Hematopoietic multipotent progenitor cell (in vitro differentiated cells): ENCODE measurements at regions not wholly inside any gene's neighbourhood (a gene's known extent, or its start where the extent isn't known, plus 50 kb on each side); places are given as distances from the start of the nearest gene placed in this dataset.

Source experiments
- DNase-seq, 3 donors: peaks; one replicate each; pipeline ENCODE4 v3.0.0-alpha.2; 2011 to 2015; ENCODE audit warnings: low read depth in 2 of 3, low spot score in 2 of 3

- no peak for DNase-seq
These were observed 120.4 kb upstream of the FST start for GRCh38 chr5:53359916-53360517.

GRCh38 chr5:53360811-53361210, 119.6 kb upstream of the FST start:
- no peak for DNase-seq

DNA sequence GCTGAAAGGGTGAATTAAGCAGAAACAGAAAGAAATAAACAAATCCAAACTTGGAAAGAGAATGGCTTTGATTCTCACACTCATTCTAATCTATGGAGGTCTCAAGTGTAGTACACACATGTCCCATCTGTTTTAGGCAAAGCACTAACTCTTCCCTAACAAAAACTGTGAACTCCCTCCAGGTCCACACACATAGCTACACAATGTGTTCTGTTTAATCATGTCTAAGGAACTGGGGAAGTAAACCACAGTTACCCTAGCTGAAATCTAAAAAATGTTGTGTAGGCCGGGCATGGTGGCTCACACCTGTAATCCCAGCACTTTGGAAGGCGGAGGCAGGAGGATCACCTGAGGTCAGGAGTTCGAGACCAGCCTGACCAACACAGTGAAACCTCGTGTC, 118.7 kb upstream of the FST start:
- DNase-seq: no peak

DNA sequence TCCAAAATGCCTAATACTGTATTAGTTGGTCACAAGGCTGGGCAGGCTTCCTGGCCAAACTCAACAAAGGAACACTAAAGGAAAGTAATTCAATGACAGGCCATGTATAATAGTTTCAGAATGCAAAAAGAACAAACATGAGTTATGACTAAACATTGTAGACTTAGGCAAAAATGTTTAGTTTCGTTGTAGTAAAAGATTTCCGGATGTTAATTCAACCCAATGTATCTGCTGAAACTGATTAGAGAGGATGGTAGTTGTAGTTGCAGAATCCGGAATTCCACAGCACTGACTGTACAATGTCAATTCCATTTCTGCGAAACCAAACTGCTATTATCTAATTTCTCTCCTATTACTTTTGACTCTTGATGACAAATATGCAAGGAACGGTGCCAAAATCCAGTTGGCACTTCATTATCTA, 117.9 kb upstream of the FST start:
- DNase-seq: no peak

DNA sequence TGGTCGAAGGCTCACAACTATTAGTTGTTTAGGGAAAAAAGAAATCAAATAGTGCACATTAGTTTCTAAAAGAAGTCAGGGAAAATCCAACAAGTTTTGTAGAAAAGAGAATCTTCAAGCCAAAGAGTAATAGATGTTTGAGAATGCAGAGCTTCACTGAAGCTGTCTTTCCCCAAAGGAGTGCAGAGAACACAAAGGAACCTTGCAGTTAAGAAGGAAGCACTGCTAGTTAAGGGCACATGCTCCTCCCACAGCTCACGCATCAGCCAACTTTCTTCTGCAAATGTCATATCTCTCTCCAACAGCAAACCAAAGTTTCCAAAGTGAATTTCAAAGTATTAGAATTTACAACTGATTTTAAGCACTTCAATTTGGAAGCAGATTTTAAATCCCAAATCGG, 116.4 kb upstream of the FST start:
- no peak for DNase-seq

DNA sequence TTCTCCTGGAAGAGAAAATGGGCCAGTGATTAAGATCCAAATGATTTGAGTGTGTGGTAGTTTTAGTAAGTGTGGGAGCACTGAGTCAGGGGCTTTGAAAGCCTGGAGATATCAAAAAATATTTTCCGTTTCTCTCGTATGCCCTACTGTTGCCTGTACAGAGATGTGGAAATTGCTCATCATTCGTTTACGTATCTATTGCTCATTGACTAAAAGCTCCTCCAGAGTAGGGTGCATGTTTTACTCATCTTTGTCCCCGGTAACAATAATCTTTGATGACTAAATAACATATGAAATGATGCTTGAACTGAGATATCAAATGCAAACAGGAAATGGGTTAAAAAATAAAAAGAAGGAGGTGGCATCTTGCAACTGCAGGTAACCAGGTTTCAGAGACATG, 114.2 kb upstream of the FST start:
- DNase-seq: no peak

GRCh38 chr5:53367727-53368126, 112.7 kb upstream of the FST start:
- DNase-seq: no peak

- no peak for DNase-seq
These were observed 111.9 kb upstream of the FST start for GRCh38 chr5:53368516-53368915.

DNA sequence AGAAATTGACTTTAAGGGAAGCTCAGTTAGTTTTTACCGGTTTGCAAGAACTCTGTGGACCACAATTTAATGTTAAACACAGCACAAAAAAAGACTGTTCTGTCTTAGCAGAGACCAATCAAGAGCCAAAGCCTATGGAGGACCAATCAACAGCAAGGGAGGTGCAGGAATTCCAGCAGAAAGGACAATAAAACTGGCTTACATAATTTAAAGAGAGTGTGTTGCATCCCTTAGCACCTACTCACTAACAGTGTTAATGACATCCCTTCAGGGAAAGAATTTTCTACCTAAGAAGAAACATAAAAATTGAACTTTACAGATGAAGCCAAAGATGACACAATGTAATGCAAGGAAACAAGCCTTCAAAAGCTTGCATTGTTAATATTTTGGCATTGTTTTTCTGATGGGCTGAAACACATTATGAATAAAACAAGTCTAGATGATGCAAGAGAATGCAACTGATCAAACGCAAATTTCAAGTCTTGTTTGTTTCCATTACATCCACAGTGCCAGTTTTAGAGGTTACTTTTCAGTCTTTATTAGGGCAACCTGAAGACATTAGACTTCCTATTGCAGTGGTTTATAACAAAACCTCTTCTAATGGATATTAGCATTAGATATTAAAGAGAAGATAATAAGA, 111.3 kb upstream of the FST start:
- no peak for DNase-seq

GRCh38 chr5:53369681-53370080, 110.7 kb upstream of the FST start:
- DNase-seq: no peak

DNA sequence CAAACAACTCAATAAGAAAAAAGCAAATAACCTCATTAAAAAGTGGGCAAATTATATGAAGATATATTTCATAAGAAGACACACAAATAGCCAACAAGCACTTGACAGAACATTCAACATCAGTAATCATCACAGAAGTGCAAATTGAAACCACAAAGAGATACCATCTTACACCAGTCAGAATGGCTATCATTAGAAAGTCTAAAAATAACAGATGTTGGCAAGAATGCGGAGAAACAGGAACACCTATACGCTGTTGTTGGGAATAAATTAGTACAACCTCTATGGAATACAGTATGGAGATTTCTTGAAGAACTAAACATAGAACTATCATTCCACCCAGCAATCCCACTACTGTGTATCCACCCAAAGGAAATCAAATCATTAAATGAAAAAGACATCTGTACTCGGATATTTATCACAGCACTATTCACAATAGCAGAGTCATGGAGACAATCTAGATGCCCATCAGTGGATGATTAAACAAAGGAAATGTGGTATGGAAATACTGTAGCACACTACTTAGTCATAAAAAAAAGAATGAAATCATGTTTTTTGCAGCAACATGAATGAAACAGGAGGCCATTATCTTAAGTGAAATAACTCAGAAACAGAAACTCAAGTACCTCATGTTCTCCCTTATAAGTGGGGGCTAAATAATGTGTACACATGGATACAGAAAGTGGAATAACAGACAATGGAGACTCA, 106.8 kb upstream of the FST start:
- DNase-seq: no peak

DNA sequence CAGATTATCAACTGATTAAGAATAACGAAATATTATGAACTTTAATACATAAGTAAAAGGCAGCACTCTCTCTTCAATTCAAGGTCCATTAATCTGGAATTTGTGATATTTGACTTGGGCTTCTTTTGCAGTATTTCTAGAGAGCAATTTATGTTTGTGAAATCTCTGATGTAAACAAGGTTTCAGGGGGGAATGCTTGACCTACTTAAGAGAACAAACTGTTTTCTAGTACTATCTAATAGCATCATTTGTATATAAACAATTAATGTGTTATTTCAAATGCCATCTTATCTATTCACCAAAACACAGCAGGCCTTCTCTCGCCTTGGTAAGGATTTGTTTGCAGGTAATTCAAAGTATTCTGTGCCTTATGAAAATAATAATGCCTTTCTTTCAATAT, 103.6 kb upstream of the FST start:
- DNase-seq: no peak

DNA sequence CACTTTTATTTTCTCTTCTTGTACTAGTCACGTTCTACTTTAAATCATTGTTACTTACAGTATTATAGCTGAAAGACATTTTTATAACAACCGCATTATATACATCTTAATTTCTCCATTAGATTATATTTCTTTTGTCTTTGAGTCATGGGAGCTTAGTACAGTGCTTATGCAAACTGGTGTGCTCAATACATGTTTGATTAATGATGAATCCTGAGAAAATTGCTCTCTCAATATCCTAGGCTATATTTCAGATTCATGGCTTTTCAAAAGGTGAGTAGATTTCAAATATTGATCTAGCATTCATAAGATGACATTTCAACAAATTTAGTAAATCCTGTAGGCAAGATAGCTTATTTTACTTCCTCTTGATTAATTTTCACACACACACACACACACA, 102.2 kb upstream of the FST start:
- no peak for DNase-seq

GRCh38 chr5:53378590-53379247, 101.7 kb upstream of the FST start:
- DNase-seq: no peak

DNA sequence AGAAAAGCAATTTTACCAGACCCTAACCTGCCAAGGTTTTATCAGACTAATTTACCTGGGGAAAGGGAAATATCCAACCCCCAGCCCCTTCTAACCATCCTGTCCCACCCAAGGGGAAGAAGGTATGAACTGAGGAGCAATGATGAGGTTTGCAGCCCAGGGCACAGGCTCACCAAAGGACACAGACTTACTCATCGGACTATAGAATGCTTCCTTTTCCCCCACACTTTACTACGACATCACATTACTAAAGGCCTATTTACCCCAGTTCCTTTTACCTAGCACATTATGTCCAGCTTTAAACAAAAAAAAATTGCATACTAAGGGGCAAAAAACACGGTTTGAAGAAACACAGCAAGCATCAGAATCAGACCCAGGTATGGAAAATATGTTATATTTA, 94.1 kb upstream of the FST start:
- no peak for DNase-seq

DNA sequence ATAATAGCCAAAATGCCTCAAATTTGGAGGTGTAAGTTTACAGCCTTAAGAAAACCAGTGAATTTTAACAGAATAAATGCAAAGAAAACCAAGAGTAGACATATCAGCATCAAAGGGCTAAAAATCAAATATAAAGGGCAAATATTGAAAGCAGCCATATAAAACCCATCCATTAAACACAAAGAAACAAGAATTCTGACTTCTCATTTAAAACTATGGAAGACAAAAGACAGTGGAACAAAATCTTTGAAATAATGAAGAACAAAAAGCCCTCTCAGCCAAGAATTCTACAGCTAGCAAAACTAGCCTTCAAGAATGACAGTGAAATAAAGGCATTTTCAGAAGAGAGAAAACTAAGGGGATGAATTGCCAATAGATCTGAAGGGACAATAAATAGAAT, 91.3 kb upstream of the FST start:
- DNase-seq: no peak

GRCh38 chr5:53392073-53392472, 88.4 kb upstream of the FST start:
- no peak for DNase-seq

GRCh38 chr5:53394808-53395207, 85.6 kb upstream of the FST start:
- DNase-seq: no peak

DNA sequence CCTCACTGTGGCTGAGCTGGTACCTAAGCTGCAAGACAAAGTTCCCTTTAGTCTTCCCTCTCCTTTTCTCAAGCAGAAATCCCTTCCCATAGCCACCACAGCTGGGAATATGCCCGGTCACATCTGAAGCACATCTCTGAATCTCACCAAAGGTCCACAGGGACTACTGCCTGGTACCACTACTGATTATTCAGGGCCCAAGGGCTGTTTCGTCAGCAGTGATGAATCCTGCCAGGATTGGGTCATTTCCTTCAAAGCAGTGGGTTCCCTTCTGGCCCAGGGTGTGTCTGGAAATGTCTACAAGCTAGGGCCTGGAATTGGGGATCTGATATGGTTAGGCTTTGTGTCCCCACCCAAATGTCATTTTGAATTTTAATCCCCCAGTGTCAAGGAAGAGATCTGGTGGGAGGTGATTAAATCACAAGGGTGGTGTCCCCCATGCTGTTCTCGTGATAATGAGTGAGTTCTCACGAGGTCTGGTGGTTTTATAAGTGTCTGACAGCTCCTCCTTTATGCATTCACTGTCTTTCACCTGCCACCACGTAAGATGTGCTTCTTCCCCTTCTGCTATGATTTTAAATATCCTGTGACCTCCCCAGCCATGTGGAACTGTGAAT, 83.2 kb upstream of the FST start:
- no peak for DNase-seq

DNA sequence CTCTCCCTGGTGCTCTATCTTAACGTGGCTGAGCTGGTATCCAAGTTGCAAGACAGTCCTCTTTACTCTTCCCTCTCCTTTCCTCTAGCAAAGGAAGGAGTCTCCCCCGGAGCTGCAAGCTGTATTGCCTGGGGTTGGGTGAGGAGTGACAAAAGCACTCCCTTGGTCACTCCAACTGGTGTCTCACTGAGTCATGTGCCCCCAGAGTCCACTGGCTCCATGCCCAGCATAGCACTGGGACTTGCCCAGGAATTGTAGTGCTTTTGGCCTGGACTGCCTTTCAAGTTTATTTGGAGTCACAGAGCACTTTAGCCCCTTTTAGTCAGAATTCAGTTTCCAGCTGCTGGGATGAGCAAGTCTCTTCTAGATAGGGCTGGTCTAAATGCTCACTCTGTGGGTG, 82.6 kb upstream of the FST start:
- no peak for DNase-seq

DNA sequence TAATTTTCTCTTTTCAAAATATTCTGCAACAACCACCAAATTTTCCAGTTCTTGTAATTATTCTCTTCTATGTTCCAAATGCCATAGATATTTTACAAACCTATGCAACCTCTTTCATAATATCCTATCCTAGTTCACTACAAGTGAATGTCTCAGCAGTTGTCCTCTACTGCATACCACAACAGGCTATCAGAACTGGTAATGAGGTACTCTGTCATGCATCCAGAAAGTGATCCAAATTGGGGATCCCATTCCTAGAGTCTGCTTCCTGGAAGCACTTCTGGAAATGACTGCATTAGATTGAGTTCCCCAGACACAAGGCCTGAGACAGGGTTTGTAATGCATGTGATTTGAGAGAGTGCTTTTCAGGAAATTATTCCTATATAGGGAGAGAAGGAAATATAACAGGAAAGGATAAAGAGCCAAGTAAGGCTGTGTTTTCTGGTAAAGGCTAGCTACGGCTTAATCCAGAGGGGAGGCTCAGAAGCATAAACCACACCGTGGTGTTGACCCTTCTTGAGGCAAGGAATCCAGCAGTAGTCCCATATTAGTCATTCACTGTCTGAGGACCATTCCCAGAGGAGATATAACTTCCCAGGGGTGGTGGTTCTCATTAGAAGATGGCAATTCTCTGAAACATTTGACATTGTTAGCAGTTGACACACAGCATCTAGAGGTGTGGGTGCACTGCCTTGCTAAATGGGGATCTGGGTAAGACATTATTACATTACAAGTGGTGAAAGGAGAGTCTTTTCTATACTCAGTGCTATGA, 80.3 kb upstream of the FST start:
- no peak for DNase-seq
